Pulmonary artery endothelial cell (primary cell): ENCODE measurements at regions not wholly inside any gene's neighbourhood (a gene's known extent, or its start where the extent isn't known, plus 50 kb on each side); places are given as distances from the start of the nearest gene placed in this dataset.

ENCODE experiments used
- DNase-seq: peaks from one replicate; pipeline ENCODE4 v3.0.0-alpha.2; 2011; ENCODE audit warnings: low read depth, low spot score

DNA sequence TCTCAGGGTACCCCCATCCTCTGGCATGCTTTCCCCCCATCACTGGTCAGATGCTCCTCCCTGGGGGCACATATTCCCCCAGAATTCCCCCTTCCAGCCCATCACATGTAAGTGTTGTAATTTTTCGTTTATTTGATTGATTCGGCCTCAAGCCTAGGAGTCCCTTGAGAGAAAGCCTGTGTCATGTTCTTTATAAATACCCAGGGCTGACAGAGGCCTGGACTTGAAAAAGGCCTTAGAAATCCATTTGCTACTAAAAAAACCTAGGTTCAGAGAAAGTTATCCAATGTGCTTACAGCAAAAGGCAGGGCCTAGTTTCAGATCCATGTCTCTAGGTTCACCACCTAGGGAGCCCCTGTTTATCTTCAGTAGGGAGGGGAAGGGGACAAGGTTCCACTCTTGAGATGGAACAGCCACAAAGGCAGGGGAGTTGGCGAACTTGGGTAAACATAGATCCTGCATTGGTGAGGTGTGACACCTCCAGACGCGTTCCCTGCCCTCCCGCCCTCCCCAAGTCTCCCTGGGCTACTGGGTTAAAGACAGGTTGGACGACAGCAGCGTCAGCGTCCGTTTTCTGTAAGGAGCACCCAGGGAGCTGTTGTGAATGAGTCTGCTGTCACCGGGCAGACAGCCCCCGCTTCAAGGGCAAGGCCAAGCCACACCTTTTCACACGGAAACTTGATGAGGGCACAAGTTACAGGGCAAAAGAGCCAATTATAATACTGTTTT is 147.8 kb downstream of the EN1 start:
- DNase-seq, result no peak

DNA sequence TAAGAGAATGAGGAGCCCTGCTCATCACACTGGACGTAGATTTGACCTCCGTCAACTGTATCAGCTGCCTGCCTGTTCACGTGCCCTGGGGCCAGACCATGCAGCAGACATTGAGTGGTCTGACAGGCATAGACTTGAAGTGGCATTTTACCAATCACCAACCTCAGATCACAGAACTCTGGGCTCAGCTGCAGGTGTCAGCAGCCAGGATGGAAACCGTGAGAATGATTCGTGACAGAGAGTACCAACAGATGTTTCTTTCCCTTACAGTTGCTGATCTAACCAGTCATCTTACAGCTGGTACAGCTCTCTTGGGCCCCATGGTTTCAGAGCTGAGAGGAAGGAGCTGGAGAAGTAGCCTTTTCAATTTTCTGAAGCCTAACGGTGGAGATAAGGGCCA is 148.9 kb downstream of the EN1 start:
- no peak for DNase-seq

DNA sequence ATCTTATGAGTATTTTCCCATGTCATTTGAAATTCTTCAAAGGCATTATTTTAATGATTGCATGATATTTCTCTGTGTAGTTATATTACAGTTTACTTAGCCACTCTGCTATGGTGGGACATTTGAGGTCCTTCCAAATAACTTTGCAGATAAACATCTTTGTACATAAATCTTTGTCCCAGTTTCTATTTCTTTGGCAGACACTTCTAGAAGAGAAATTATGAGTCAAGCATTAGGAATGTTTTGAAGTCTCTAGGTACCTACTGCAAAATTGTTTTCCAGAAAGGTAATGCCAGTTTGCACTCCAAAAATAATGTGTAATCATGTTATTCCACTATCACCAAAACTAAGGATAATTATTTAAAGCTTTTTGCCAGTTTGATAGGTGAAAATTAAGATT is 149.7 kb downstream of the EN1 start:
- no peak for DNase-seq

GRCh38 chr2:118696786-118697465 is 150.5 kb downstream of the EN1 start:
- DNase-seq, result no peak

GRCh38 chr2:118693287-118693822 is 154.1 kb downstream of the EN1 start:
- no peak for DNase-seq

- DNase-seq, result no peak
These were observed 157.6 kb downstream of the EN1 start for GRCh38 chr2:118689874-118690273.

DNA sequence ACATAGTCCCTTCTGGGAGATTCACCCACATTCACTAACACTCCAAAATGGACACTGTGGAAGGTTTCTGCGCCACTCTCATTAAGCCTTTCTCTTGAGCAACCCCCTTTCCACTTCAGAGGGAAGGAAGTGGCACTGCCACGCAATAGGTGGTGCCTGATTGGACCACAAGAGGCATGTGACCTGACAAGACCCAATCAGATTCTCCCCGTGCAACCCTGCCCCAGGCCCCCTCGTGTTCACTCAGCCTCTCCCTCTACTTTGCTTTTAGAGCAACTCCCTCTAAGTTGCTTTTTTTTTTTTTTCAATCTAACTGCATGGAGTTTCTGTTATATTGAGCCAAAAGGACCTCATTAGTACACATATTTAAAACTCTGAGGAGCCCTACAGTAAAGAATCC is 158.0 kb downstream of the EN1 start:
- DNase-seq, result no peak

DNA sequence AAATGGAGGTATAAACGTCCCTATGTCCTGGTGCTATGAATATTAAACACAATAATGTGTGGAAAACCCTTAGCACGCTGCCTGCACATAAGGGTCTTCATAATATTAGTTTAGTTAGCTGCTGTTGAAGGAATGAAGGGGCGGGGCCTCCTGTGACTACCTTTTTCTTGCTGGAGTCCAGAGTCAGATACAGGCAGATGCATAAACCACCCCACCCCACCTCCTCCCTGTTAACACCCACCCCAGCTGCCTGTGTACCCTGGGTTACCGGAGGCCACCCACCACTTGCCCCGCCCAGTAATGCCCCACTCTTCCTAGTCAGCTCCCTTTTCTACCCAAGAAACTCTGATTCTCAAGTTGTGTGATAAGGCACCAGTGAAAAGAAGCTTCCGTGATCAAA is 158.4 kb downstream of the EN1 start:
- DNase-seq, result no peak

DNA sequence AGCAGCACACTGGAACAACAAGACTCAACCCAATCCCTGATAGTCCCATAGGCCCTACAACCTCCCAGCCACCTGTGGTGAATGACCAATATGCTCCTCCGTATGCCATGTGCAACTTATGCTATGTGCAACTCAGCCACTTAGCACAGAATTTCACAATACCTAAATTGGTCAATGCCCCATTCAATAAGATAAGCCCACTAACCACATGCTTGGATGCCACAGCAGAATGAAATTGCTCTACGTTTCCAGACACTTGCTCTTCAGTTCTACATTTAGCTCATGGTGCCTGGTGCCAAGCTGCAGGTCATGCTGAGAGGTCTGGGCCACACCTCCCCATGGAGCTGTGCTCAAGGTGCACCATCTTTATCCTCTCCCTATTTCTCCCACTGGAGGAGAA is 159.8 kb downstream of the EN1 start:
- DNase-seq, result no peak

DNA sequence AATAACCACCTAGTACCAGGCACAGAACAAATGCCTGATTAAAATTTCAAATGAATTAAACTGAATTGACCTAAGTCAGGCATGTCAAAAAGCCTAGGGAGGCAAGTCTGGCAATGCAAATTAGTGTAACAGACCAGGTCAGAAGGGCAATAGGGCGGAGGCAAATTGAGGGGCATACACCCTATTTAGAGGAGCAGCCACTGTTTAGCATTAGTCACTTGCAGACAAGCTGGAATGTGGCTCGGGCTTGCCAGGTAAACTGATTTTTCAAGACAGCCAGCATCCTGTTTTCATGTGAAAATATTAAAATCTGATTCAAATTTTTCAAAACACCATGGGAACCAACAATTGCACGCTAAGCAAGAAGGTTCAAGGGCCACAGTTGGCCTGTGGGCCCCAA is 160.3 kb downstream of the EN1 start:
- no peak for DNase-seq

- DNase-seq, result no peak
These were observed 161.1 kb downstream of the EN1 start for GRCh38 chr2:118686346-118686745.

DNA sequence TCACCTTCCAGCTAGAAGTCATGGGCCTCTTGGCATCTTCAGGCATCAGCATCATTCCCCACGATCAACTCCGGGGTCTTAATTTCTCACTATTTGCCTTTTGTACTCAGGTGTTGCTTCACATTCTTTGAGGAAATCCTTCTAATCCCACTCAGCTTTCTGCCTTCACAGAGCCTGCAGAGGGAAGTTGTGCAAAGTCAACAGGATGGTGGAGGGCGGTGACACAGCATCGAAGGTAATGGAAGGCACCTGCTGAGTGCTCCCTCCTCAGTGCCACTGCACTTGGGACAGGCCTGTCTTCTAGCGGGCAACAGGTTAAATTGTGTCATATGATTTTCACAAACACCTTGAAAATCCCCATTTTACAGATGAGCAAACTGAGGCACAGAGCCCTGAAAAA is 164.0 kb downstream of the EN1 start:
- no peak for DNase-seq

DNA sequence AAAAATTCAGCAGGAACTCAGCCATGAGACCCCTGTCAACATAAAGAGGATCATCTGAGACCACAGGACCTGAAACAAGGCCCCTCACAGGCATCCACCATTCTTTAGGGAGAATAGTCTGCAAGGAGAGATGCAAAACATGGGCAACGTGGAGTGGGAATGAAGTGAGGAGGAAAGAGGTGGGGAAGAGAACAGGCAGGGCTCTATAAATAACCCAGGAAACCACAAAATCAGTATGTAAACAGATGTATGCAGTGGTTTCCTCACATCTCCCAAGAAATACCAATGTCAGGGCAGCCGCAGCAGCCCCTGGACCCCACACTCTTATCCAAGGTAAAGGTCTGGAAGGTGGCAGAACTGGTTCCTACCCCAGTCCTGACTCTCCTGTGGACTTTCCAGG is 168.5 kb downstream of the EN1 start:
- DNase-seq, result no peak

DNA sequence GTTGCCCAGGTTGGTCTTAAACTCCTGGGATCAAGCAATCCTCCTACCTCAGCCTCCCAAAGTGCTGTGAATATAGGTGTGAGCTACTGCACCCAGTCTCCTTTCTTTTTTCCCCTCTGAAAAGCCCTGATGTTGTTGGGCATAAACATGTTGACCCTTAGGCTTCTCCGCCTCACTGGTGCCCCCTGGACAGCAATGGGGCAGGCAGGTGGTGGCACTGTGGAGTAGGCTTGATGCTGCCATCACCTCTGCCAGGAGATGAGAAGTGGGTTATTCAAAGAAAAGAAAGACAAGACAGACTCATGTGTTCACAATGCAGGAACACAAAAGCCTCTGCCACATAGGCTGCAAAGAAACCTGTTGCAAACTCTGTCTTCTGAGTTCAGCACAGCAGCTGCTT is 169.9 kb downstream of the EN1 start:
- no peak for DNase-seq

GRCh38 chr2:118675531-118675930 is 171.9 kb downstream of the EN1 start:
- no peak for DNase-seq

GRCh38 chr2:118672571-118673158 is 174.8 kb downstream of the EN1 start:
- no peak for DNase-seq

- no peak for DNase-seq
These were observed 175.6 kb downstream of the EN1 start for GRCh38 chr2:118671701-118672454.

DNA sequence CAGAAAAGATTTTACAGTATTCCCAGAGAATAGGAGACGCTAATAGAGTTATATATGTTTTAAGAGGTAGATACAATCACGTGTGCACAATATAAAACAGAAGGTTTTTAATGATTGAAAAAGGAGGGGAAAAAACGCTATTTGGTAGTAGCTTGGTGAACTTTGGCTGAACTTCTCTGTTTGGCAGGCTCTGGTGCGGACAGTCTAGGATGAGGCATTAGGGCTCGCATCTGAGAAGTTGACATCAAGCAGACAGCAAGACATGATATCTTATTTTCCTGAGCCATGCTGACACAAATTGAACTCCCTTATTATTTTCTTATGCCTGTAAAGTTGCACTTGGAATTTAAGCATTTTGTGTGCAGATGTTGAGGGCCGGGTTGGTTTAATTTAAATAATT is 176.6 kb downstream of the EN1 start:
- DNase-seq, result no peak

- DNase-seq, result no peak
These were observed 177.2 kb downstream of the EN1 start for GRCh38 chr2:118670276-118670675.

- DNase-seq, result no peak
These were observed 177.8 kb downstream of the EN1 start for GRCh38 chr2:118669654-118670053.

DNA sequence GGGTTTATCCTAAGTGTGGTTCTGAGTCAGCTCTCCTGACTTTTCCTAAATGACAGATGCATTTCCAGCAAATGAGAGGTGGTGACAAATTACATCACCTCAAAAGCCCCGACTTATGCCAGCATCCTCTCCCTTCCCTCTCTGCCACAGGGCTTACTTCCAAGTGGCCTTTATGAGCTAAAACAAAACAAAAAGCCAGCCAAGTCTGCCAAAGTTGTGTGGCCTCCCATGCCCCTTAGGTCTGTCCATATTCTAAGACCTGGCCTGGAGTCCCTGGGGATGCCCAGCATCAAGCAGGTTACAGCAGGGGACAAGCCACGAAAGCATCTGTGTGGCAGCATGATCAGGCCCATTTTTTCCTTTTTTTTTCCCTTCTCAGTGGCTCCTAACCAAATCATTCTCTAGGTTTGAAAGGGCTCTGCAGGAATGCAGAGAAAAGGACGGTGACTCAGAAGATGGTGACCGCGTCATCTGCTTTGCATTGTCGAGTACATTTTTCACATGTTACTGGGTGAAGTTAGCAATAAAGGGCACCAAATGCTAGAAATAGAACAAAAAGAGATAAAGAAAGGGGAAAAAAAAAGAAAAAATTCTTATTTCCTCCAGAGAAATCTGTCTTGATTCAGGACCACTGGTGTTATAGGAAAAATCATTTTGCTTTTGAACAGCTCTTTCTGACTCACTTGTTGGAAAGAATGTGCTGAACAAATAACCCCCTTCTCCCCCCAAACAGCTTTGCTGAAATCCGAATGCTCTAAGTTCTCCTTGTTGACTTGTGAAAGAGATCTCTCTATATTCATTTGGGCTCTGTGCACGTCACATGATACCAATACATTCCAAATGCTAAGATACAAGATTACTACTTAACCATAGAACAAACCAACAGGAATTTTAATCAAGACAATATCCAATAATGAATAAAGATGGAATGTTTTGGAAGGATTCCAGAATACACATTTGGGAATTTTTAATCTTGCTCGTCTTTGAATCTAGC is 178.7 kb downstream of the EN1 start:
- no peak for DNase-seq
